Effector memory CD4-positive, alpha-beta T cell (primary cell): ENCODE measurements at regions not wholly inside any gene's neighbourhood (a gene's known extent, or its start where the extent isn't known, plus 50 kb on each side); places are given as distances from the start of the nearest gene placed in this dataset.
"Not testable (repeated sequence)": the region's sequence is repeated elsewhere in the genome, so short reads cannot be mapped to it uniquely, and the experiment has no call there.

Source experiments
- DNase-seq, 3 donors: peaks; one replicate each; pipeline ENCODE4 v3.0.0-alpha.2; 2020
- H3K27ac ChIP-seq: 2 replicates; pipeline ENCODE4 v1.7.0; 2013; ENCODE audit warnings: mild to moderate bottlenecking, low read length, moderate library complexity; ENCODE audit not compliant: insufficient read depth, poor library complexity, severe bottlenecking
- H3K27me3 ChIP-seq: replicated peaks from 2 replicates; pipeline ENCODE4 v1.7.0; 2013; ENCODE audit warnings: mild to moderate bottlenecking, low read length; ENCODE audit not compliant: insufficient read depth, control insufficient read depth, poor library complexity, severe bottlenecking
- H3K36me3 ChIP-seq: 2 replicates; pipeline ENCODE4 v1.7.0; 2013; ENCODE audit warnings: mild to moderate bottlenecking, low read length, moderate library complexity; ENCODE audit not compliant: control insufficient read depth, insufficient read depth
- H3K4me1 ChIP-seq: 2 replicates; pipeline ENCODE4 v1.7.0; 2013; ENCODE audit warnings: low read length, mild to moderate bottlenecking; ENCODE audit not compliant: control insufficient read depth, insufficient read depth, poor library complexity, severe bottlenecking
- H3K4me3 ChIP-seq: 2 replicates; pipeline ENCODE4 v1.7.0; 2013; ENCODE audit warnings: low read length, low read depth, mild to moderate bottlenecking; ENCODE audit not compliant: insufficient read depth, poor library complexity, severe bottlenecking
- H3K9me3 ChIP-seq: 2 replicates; pipeline ENCODE4 v1.7.0; 2013; ENCODE audit warnings: mild to moderate bottlenecking, low read length, moderate library complexity; ENCODE audit not compliant: control insufficient read depth

GRCh38 chr4:189147005-189147929, 793.4 kb upstream of the FRG1 start:
- H3K27me3 ChIP-seq: no peaks in the 10 kb centered on the region
- H3K4me1 ChIP-seq: no peaks in the 10 kb centered on the region
- no peaks in the 10 kb centered on the region for H3K9me3 ChIP-seq
- no peak overlapping the region for H3K27ac ChIP-seq
- DNase-seq: no peak
- H3K4me3 ChIP-seq: no peak overlapping the region
- H3K36me3 ChIP-seq: no peaks in the 10 kb centered on the region

DNA sequence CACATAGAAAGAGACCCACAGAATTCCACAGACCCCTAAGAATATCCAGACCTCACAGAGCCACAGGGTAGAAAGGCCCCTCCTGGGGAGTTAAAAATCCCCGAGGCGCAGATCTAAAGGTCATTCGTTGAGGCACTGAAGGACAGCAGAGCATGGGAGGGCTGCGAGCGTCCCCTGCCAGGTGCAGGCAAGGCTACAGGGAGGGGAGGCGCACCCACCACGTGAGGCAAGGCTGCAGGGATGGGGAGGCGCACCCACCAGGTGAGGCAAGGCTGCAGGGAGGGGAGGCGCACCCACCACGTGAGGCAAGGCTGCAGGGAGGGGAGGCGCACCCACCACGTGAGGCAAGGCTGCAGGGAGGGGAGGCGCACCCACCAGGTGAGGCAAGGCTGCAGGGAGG, 785.6 kb upstream of the FRG1 start:
- not testable (repeated sequence) for H3K27me3 ChIP-seq, H3K36me3 ChIP-seq, H3K4me3 ChIP-seq, H3K9me3 ChIP-seq, DNase-seq, H3K4me1 ChIP-seq, H3K27ac ChIP-seq

DNA sequence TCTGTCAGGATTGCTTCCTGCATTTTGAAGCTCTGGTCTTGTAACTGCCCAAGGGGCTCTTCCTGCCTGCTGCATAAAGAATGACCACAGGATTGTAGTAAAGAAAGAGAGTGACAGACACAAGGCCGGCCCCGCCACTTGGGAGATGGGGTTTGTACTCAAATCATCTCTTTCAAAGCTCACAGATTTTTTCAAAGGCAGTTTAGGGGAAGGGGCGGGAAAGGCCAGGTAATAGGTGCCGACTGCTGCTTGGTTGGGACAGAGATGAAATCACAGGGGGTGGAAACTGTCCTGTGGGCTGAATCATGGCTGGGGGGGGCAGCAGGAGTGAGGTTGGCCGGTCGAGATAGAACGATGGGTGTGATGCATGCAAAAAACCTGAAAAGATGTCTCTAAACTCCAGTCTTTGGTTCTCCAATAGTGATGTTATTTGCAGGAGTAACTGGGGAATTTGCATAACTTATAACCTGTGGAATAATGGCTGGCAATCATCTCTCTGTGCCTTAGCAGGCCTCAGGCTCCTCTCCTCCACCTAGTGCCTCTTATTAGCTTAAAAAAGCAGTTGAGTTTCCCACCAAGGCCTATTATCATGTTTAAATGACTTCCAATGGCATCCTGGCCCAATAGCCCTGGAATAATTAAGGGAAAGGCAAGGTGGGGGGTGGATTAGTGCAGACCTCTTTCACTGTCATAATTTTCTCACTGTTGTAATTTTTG, 778.4 kb upstream of the FRG1 start:
- H3K36me3 ChIP-seq: no peaks in the 10 kb centered on the region
- no peaks in the 10 kb centered on the region for H3K9me3 ChIP-seq
- no peak overlapping the region for H3K4me3 ChIP-seq
- H3K4me1 ChIP-seq: no peaks in the 10 kb centered on the region
- H3K27ac ChIP-seq: no peak overlapping the region
- no peak for DNase-seq
- no peaks in the 10 kb centered on the region for H3K27me3 ChIP-seq

GRCh38 chr4:189162888-189163287, 777.8 kb upstream of the FRG1 start:
- H3K36me3 ChIP-seq: no peaks in the 10 kb centered on the region
- no peak for DNase-seq
- H3K27me3 ChIP-seq: no peaks in the 10 kb centered on the region

GRCh38 chr4:189176002-189176401, 764.7 kb upstream of the FRG1 start:
- Histone ChIP-seq H3K9me3 (no peaks in the 10 kb centered on the region), H3K27ac (no peak overlapping the region), H3K27me3 (no peaks in the 10 kb centered on the region), H3K36me3 (no peaks in the 10 kb centered on the region), H3K4me1 (no peaks in the 10 kb centered on the region), H3K4me3 (no peak overlapping the region)
- DNase-seq: no peak

More at GRCh38 chr4:189162888-189163287, 777.8 kb upstream of the FRG1 start:
- no peak overlapping the region for H3K4me3 ChIP-seq
- H3K4me1 ChIP-seq: no peaks in the 10 kb centered on the region
- H3K9me3 ChIP-seq: no peaks in the 10 kb centered on the region
- no peak overlapping the region for H3K27ac ChIP-seq

DNA sequence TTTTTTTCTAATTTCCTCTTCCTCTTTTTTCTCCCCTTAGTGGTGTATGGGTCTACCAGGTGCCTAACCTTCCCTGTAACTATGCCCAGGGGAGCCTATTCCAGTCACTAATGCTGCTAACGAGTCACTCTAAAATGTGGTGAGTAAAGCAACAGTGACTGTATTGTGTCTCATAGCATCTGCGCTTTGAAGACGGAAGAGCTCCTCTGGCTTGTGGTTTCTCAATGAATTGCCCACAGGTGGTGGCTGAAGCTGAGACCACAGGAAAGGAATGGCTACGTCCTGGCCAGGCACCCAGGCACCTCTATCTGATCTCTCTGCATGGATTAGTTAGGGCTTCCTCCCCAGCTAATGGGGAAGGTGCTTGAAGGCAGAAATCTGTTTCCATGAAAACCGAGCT, 763.5 kb upstream of the FRG1 start:
- Histone ChIP-seq H3K27ac (no peak overlapping the region), H3K27me3 (no peaks in the 10 kb centered on the region), H3K36me3 (no peaks in the 10 kb centered on the region), H3K9me3 (no peaks in the 10 kb centered on the region), H3K4me3 (no peak overlapping the region), H3K4me1 (no peaks in the 10 kb centered on the region)
- DNase-seq: no peak

DNA sequence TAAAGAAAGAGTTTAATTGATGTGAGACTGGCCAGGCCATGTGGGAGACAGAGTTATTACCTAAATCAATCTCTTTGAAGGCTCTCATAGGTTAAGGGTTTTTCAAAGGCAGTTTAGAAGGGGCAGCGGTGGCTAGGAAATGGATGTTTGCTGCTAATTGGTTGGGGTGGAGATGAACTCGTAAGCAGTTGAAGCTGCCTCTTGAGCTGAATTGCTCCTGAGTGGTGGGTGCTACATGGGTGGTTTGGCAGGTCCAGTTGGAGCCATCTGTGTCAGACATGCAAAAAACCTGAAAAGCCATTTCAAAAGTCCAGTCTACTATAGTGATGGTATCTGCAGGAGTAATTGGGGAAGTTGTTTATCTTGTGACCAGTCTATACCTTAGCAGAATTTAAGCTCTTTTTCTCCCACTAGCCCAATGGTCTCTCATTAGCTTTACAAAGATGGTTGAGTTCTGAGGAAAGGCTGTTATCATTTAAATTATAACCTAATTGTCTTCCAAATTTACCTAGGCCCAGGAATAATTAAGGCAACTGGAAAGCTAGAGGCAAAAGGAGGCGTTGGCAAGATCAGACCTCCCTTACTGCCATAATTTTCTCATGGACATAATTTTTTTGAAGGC, 762.4 kb upstream of the FRG1 start:
- H3K27me3 ChIP-seq: no peaks in the 10 kb centered on the region
- H3K36me3 ChIP-seq: no peaks in the 10 kb centered on the region
- H3K27ac ChIP-seq: no peak overlapping the region
- no peak for DNase-seq
- H3K4me3 ChIP-seq: no peak overlapping the region
- H3K4me1 ChIP-seq: no peaks in the 10 kb centered on the region
- H3K9me3 ChIP-seq: no peaks in the 10 kb centered on the region

DNA sequence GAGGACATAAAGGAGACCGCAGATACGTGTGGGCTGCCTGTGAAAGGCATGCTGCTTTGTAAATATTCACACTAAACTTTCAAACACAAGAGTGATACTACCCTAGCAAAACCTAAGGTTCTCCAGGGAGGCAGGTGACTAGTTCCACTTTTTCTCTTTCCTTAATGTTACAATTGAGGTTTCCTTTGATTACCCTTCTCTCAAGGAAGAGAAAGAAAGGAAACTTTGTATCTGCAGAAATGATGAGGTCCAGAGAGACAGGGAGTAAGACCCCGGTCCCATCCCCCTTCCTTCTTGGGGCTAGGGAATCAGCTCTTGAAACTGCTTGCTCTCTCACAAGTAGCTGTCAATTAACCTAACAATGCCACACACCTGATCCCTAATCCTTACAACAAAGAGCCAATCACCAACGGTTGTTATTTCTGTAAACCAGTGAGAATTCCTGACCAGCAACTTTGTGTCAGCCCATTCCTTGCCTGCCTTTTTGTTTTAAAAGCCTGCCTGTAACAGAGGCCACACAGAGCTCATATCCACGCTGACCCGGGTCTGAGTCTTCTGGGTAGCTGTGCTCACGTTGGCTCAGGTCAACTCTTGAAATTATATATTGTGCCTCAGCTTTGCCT, 754.8 kb upstream of the FRG1 start:
- DNase-seq: no peak
- no peaks in the 10 kb centered on the region for H3K4me1 ChIP-seq
- H3K9me3 ChIP-seq: no peaks in the 10 kb centered on the region
- no peak overlapping the region for H3K4me3 ChIP-seq
- H3K27me3 ChIP-seq: no peaks in the 10 kb centered on the region
- H3K27ac ChIP-seq: no peak overlapping the region
- H3K36me3 ChIP-seq: no peaks in the 10 kb centered on the region

DNA sequence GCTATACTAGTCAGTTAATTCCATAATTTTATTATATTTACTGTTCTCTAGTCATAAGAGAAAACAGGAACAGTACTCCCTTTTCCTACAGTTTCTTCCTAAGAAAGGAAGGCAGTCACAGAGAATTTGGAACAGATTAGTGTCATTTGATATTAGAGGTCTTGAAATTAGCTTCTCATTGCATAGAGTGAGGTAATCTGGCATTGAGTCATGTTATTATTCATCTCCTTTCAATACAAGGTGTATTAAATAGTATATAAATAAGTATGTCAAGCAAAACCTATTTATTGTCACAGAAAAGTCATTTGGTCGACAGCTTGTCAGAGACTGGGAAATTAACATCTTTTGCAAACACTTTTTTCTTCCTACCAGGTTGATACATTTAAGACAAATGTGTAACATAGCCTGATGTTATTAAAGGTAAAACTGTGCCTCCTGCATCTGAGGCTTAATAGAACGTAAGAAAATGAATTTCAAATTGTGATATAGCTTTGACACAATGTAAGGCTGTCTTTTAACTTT, 753.1 kb upstream of the FRG1 start:
- Histone ChIP-seq H3K27ac (no peak overlapping the region), H3K4me1 (no peaks in the 10 kb centered on the region), H3K4me3 (no peak overlapping the region), H3K36me3 (no peaks in the 10 kb centered on the region), H3K9me3 (no peaks in the 10 kb centered on the region), H3K27me3 (no peaks in the 10 kb centered on the region)
- no peak for DNase-seq
